Fibroblast of lung (primary cell): ENCODE measurements at regions not wholly inside any gene's neighbourhood (a gene's known extent, or its start where the extent isn't known, plus 50 kb on each side); places are given as distances from the start of the nearest gene placed in this dataset.

ENCODE experiments used
- DNase-seq, 2 donors: peaks; one replicate each; pipeline versions ENCODE4 v3.0.0 to v3.0.0-alpha.2; 2010; ENCODE audit warnings: low read depth in 2 of 2
- H2AFZ ChIP-seq: 2 replicates; pipeline ENCODE4 v1.5.1; 2012; ENCODE audit warnings: low read length, control low read depth, inconsistent platforms
- H3K27ac ChIP-seq: 2 replicates; pipeline ENCODE4 v1.5.1; 2011; ENCODE audit warnings: low read length, control low read depth; ENCODE audit not compliant: insufficient read depth
- H3K27me3 ChIP-seq: 2 replicates; pipeline ENCODE4 v1.5.1; 2011; ENCODE audit warnings: mild to moderate bottlenecking, low read length; ENCODE audit not compliant: control insufficient read depth, insufficient read depth
- H3K36me3 ChIP-seq: 2 replicates; pipeline ENCODE4 v1.5.1; 2011; ENCODE audit warnings: low read length; ENCODE audit not compliant: control insufficient read depth, insufficient read depth
- H3K4me1 ChIP-seq: 2 replicates; pipeline ENCODE4 v1.5.1; 2011; ENCODE audit warnings: low read length; ENCODE audit not compliant: control insufficient read depth, insufficient read depth; ENCODE audit errors: extremely low read depth
- H3K4me2 ChIP-seq: 2 replicates; pipeline ENCODE4 v1.5.1; 2011; ENCODE audit warnings: low read length, control low read depth; ENCODE audit not compliant: insufficient read depth; ENCODE audit errors: extremely low read depth
- H3K4me3 ChIP-seq, 4 experiments: fragments of 200-600 bp in 1 of 4; sonication (generic) in 1 of 4; replicated peaks in 1 of 4; 2 replicates each; pipeline ENCODE4 v1.5.1; 2011 to 2016; ENCODE audit warnings: low read length in 4 of 4, low read depth in 3 of 4, mild to moderate bottlenecking in 3 of 4, control low read depth in 2 of 4, inconsistent platforms in 1 of 4, mixed read lengths in 1 of 4; ENCODE audit not compliant: insufficient read depth in 1 of 4; ENCODE audit errors: control extremely low read depth in 1 of 4
- H3K79me2 ChIP-seq: 2 replicates; pipeline ENCODE4 v1.5.1; 2012; ENCODE audit warnings: mild to moderate bottlenecking, low read length, inconsistent platforms; ENCODE audit not compliant: control insufficient read depth, insufficient read depth
- H3K9ac ChIP-seq: 2 replicates; pipeline ENCODE4 v1.5.1; 2011; ENCODE audit warnings: mild to moderate bottlenecking, low read length, control low read depth; ENCODE audit not compliant: insufficient read depth
- H3K9me3 ChIP-seq: 2 replicates; pipeline ENCODE4 v1.5.1; 2012; ENCODE audit warnings: low read depth, low read length; ENCODE audit not compliant: control insufficient read depth, insufficient read depth
- H4K20me1 ChIP-seq: 2 replicates; pipeline ENCODE4 v1.5.1; 2011; ENCODE audit warnings: low read length; ENCODE audit not compliant: control insufficient read depth, insufficient read depth; ENCODE audit errors: extremely low read depth
- EZH2 ChIP-seq: IDR thresholded peaks from 2 replicates; pipeline ENCODE4 v1.5.1; 2012; ENCODE audit warnings: low read length, control low read depth, mild to moderate bottlenecking; ENCODE audit errors: missing control alignments
- TF ChIP-seq, protein P1 (sequence below), 2 donors: IDR thresholded peaks in 1 of 2; conservative IDR thresholded peaks in 1 of 2; 1 replicate in 1 of 2; 2 replicates in 1 of 2; pipeline ENCODE4 v1.5.1; 2011 to 2012; ENCODE audit warnings: low read length in 2 of 2, control low read depth in 1 of 2, inconsistent platforms in 1 of 2, low read depth in 1 of 2, mild to moderate bottlenecking in 1 of 2

DNA sequence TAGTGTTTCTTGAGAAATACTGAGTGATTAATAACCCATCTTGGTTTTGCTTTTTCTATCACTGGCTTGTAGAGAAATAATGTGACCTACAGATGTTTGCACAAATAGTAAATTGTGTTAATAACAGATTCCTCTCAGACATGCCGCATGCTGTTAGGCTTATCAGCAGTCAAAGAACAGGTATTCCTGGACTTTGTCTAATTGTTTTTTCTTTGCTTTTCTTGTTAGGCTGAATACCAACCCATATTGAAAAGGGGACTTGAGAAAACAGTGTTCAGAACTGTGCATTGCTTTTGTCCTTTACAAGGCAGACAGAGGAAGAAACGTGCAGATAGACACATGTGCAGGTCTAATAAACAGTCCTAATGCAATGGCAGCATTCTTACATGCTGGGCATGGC lies 51.0 kb upstream of the RARB start:
- no peaks in the 10 kb centered on the region for H4K20me1 ChIP-seq
- no peak overlapping the region for H3K4me2 ChIP-seq
- no peak overlapping the region for H3K9ac ChIP-seq
- H2AFZ ChIP-seq = no peak overlapping the region
- H3K27me3 ChIP-seq = no peaks in the 10 kb centered on the region
- H3K9me3 ChIP-seq = no peaks in the 10 kb centered on the region
- no peak overlapping the region for H3K4me3 ChIP-seq
- H3K79me2 ChIP-seq = no peaks in the 10 kb centered on the region
- DNase-seq = no peak
- H3K27ac ChIP-seq = no peak overlapping the region
- no peaks in the 10 kb centered on the region for H3K4me1 ChIP-seq
- H3K36me3 ChIP-seq = no peaks in the 10 kb centered on the region
- TF ChIP-seq, protein P1, sequence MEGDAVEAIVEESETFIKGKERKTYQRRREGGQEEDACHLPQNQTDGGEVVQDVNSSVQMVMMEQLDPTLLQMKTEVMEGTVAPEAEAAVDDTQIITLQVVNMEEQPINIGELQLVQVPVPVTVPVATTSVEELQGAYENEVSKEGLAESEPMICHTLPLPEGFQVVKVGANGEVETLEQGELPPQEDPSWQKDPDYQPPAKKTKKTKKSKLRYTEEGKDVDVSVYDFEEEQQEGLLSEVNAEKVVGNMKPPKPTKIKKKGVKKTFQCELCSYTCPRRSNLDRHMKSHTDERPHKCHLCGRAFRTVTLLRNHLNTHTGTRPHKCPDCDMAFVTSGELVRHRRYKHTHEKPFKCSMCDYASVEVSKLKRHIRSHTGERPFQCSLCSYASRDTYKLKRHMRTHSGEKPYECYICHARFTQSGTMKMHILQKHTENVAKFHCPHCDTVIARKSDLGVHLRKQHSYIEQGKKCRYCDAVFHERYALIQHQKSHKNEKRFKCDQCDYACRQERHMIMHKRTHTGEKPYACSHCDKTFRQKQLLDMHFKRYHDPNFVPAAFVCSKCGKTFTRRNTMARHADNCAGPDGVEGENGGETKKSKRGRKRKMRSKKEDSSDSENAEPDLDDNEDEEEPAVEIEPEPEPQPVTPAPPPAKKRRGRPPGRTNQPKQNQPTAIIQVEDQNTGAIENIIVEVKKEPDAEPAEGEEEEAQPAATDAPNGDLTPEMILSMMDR (conservative IDR thresholded peaks at IDR 0.05 in 1 of 2, IDR thresholded peaks at IDR 0.05 in 1 of 2; ENCODE audit: low read depth in 1 of 2, low read length in 2 of 2) = no peak
- TF ChIP-seq EZH2 = no peak
